GM23338 (cell line): ENCODE measurements at regions not wholly inside any gene's neighbourhood (a gene's known extent, or its start where the extent isn't known, plus 50 kb on each side); places are given as distances from the start of the nearest gene placed in this dataset.

Experiments used
- ATAC-seq: fragments of 200-7000 bp; cut with Tn5 transposase; 3 replicates; pipeline ENCODE4 v1.9.1; 2020
- DNase-seq: peaks from one replicate; pipeline ENCODE4 v3.0.0-alpha.2; 2015; ENCODE audit warnings: low spot score
- H2AFZ ChIP-seq: fragments of 200-600 bp; sonication (generic); 2 replicates; pipeline ENCODE4 v1.8.0; 2016; ENCODE audit warnings: antibody characterized with exemption, mild to moderate bottlenecking, moderate library complexity
- H3F3A ChIP-seq: fragments of 200-600 bp; sonication (generic); replicated peaks from 2 replicates; pipeline ENCODE4 v1.8.0; 2017; ENCODE audit warnings: antibody characterized with exemption, mixed run types, low read depth
- H3K27ac ChIP-seq: fragments of 200-600 bp; sonication (generic); 2 replicates; pipeline ENCODE4 v1.6.1; 2016; ENCODE audit warnings: low read depth
- H3K27me3 ChIP-seq: fragments of 200-600 bp; sonication (generic); 2 replicates; pipeline ENCODE4 v1.8.0; 2016; ENCODE audit warnings: mild to moderate bottlenecking, mixed run types, moderate library complexity; ENCODE audit not compliant: insufficient read depth
- H3K36me3 ChIP-seq: fragments of 200-600 bp; sonication (generic); 2 replicates; pipeline ENCODE4 v1.8.0; 2016; ENCODE audit warnings: mild to moderate bottlenecking; ENCODE audit not compliant: insufficient read depth
- H3K4me1 ChIP-seq: fragments of 200-600 bp; sonication (generic); 2 replicates; pipeline ENCODE4 v1.8.0; 2016; ENCODE audit warnings: mild to moderate bottlenecking, moderate library complexity; ENCODE audit not compliant: insufficient read depth
- H3K4me2 ChIP-seq: fragments of 200-600 bp; sonication (generic); 2 replicates; pipeline ENCODE4 v1.7.1; 2017; ENCODE audit warnings: mixed run types
- H3K4me3 ChIP-seq: fragments of 200-600 bp; sonication (generic); 2 replicates; pipeline ENCODE4 v1.6.1; 2016; ENCODE audit warnings: mixed run types
- H3K79me2 ChIP-seq: fragments of 200-600 bp; sonication (generic); replicated peaks from 2 replicates; pipeline ENCODE4 v1.8.0; 2017; ENCODE audit warnings: mild to moderate bottlenecking; ENCODE audit not compliant: insufficient read depth
- H3K9me2 ChIP-seq: fragments of 200-600 bp; sonication (generic); 2 replicates; pipeline ENCODE4 v1.8.0; 2017; ENCODE audit not compliant: insufficient read depth
- H4K20me1 ChIP-seq: fragments of 200-600 bp; sonication (generic); replicated peaks from 2 replicates; pipeline ENCODE4 v1.8.0; 2017; ENCODE audit warnings: mild to moderate bottlenecking; ENCODE audit not compliant: insufficient read depth
- H3K27ac Mint-ChIP-seq: 2 replicates; pipeline ENCODE4 v1.8.0; 2020; ENCODE audit warnings: inconsistent platforms, mild to moderate bottlenecking, moderate library complexity, mixed read lengths
- H3K27me3 Mint-ChIP-seq: 3 replicates; pipeline ENCODE4 v1.8.0; 2022; ENCODE audit warnings: low read depth, mild to moderate bottlenecking, moderate library complexity, mixed read lengths, inconsistent platforms; ENCODE audit not compliant: insufficient read depth, poor library complexity
- H3K36me3 Mint-ChIP-seq: 3 replicates; pipeline ENCODE4 v1.8.0; 2021; ENCODE audit warnings: low read depth, mild to moderate bottlenecking, inconsistent platforms, moderate library complexity, mixed read lengths
- H3K4me1 Mint-ChIP-seq: 3 replicates; pipeline ENCODE4 v1.8.0; 2020; ENCODE audit warnings: mild to moderate bottlenecking, inconsistent platforms, mixed read lengths
- H3K4me3 Mint-ChIP-seq: 3 replicates; pipeline ENCODE4 v1.8.0; 2021; ENCODE audit warnings: moderate library complexity, mild to moderate bottlenecking, inconsistent platforms, mixed read lengths
- H3K9me3 Mint-ChIP-seq: 3 replicates; pipeline ENCODE4 v1.8.0; 2020; ENCODE audit warnings: moderate library complexity, mild to moderate bottlenecking, inconsistent platforms, mixed read lengths
- CREB1 ChIP-seq: fragments of 250-450 bp; sonication (Bioruptor Pico); IDR thresholded peaks from 2 replicates; pipeline ENCODE4 v1.5.0; 2020; ENCODE audit warnings: low read depth, mild to moderate bottlenecking, moderate library complexity
- ETS1 ChIP-seq: IDR thresholded peaks from 2 replicates; pipeline ENCODE4 v1.6.1; 2016; ENCODE audit warnings: antibody characterized with exemption
- EZH2 ChIP-seq: fragments of 200-600 bp; sonication (generic); IDR thresholded peaks from one replicate; pipeline ENCODE4 v1.8.0; 2017; ENCODE audit warnings: antibody characterized with exemption, mild to moderate bottlenecking, low read depth; ENCODE audit not compliant: unreplicated experiment
- EZH2phosphoT487 ChIP-seq: fragments of 200-600 bp; sonication (generic); IDR thresholded peaks from one replicate; pipeline ENCODE4 v1.8.1; 2018; ENCODE audit warnings: antibody characterized with exemption; ENCODE audit not compliant: unreplicated experiment
- NANOG ChIP-seq: IDR thresholded peaks from 2 replicates; pipeline ENCODE4 v1.6.1; 2016; ENCODE audit warnings: antibody characterized with exemption, borderline replicate concordance
- POLR2AphosphoS5 ChIP-seq: IDR thresholded peaks from 2 replicates; pipeline ENCODE4 v1.6.1; 2016; ENCODE audit warnings: antibody characterized with exemption, low read depth
- REST ChIP-seq: IDR thresholded peaks from one replicate; pipeline ENCODE4 v1.6.1; 2018; ENCODE audit warnings: antibody characterized with exemption; ENCODE audit not compliant: unreplicated experiment
- ZNF114 ChIP-seq: fragments of 250-450 bp; sonication (Bioruptor Pico); IDR thresholded peaks from 2 replicates; pipeline ENCODE4 v1.5.0; 2020; ENCODE audit warnings: mild to moderate bottlenecking, moderate library complexity
- ZNF462 ChIP-seq: fragments of 250-450 bp; sonication (Bioruptor Pico); IDR thresholded peaks from 2 replicates; pipeline ENCODE4 v1.5.0; 2020; ENCODE audit warnings: mild to moderate bottlenecking, moderate library complexity

- Histone ChIP-seq H3K9me2 (peaks cover 7% of the 10 kb centered on the region; the same call in 1 of the 2 replicates), H3K36me3 (no peaks in the 10 kb centered on the region), H3K4me1 (no peaks in the 10 kb centered on the region), H3K27ac (no peak overlapping the region), H3K4me2 (no peak overlapping the region), H3K4me3 (no peak overlapping the region), H2AFZ (no peak overlapping the region), H4K20me1 (no peaks in the 10 kb centered on the region), H3K27me3 (no peaks in the 10 kb centered on the region), H3F3A (no peaks in the 10 kb centered on the region), H3K79me2 (no peaks in the 10 kb centered on the region)
- Mint-ChIP-seq H3K27me3 (no peaks in the 10 kb centered on the region), H3K9me3 (no peaks in the 10 kb centered on the region), H3K4me1 (no peaks in the 10 kb centered on the region), H3K4me3 (no peak overlapping the region), H3K27ac (no peak overlapping the region), H3K36me3 (no peaks in the 10 kb centered on the region)
- no peak for DNase-seq
- TF ChIP-seq ZNF462 (CRISPR knock-in tag) (no peak), NANOG (no peak), REST (no peak), EZH2 (no peak), ZNF114 (CRISPR knock-in tag) (no peak), ETS1 (no peak), POLR2AphosphoS5 (no peak), CREB1 (CRISPR knock-in tag) (no peak), EZH2phosphoT487 (no peak)
- ATAC-seq: no peak
Measured at GRCh38 chr2:22821458-22821857, 563.5 kb upstream of the KLHL29 start.
